Upper lobe of left lung (tissue), 6 donors: ENCODE measurements at regions not wholly inside any gene's neighbourhood (a gene's known extent, or its start where the extent isn't known, plus 50 kb on each side); places are given as distances from the start of the nearest gene placed in this dataset.

Source experiments
- ATAC-seq, 2 donors: fragments of 200-7000 bp; cut with Tn5 transposase; one replicate each; pipeline ENCODE4 v1.9.1; 2022; ENCODE audit warnings: mild to moderate bottlenecking in 2 of 2, moderate library complexity in 2 of 2; ENCODE audit not compliant: low FRiP score in 2 of 2
- DNase-seq, 2 donors: peaks; one replicate each; pipeline ENCODE4 v3.0.0-alpha.2; 2019 to 2020
- H3K27ac ChIP-seq, 4 donors: fragments of 200-600 bp; sonication (generic); one replicate each; pipeline ENCODE4 v1.5.1; 2016 to 2019
- H3K27me3 ChIP-seq, 4 donors: fragments of 200-600 bp; sonication (generic); one replicate each; pipeline ENCODE4 v1.5.1; 2017 to 2019
- H3K36me3 ChIP-seq, 4 donors: fragments of 200-600 bp; sonication (generic); one replicate each; pipeline ENCODE4 v1.5.1; 2016 to 2019
- H3K4me1 ChIP-seq, 4 donors: fragments of 200-600 bp; sonication (generic); one replicate each; pipeline ENCODE4 v1.5.1; 2018 to 2019
- H3K4me3 ChIP-seq, 4 donors: fragments of 200-600 bp; sonication (generic); one replicate each; pipeline ENCODE4 v1.5.1; 2017 to 2019; ENCODE audit warnings: mild to moderate bottlenecking in 2 of 4, moderate library complexity in 1 of 4
- H3K9me3 ChIP-seq, 4 donors: fragments of 200-600 bp; sonication (generic); one replicate each; pipeline ENCODE4 v1.5.1; 2018 to 2019
- CTCF ChIP-seq, 6 experiments: fragments of 450-650 bp in 4 of 6; fragments of 200-600 bp in 2 of 6; sonication (generic) in 2 of 6; IDR thresholded peaks; one replicate each; pipeline ENCODE4 v1.5.1; 2016 to 2019; ENCODE audit warnings: antibody characterized with exemption in 6 of 6
- EP300 ChIP-seq, 4 donors: sonication (generic); formaldehyde crosslinking; IDR thresholded peaks; one replicate each; pipeline ENCODE4 v1.5.1; 2017; ENCODE audit warnings: antibody characterized with exemption in 4 of 4, control low read depth in 2 of 4
- POLR2A ChIP-seq, 4 donors: fragments of 450-650 bp; IDR thresholded peaks; one replicate each; pipeline ENCODE4 v1.5.1; 2016 to 2017; ENCODE audit warnings: antibody characterized with exemption in 4 of 4, mild to moderate bottlenecking in 2 of 4
- POLR2AphosphoS5 ChIP-seq, 2 donors: sonication (generic); formaldehyde crosslinking; IDR thresholded peaks; one replicate each; pipeline ENCODE4 v1.5.1; 2017; ENCODE audit warnings: antibody characterized with exemption in 2 of 2
- WGBS, 2 donors: methylation state at CpG; one replicate each; pipeline ENCODE4 v1.1.5; 2017 to 2018; 5-methylcytosine and 5-hydroxymethylcytosine counted together
- donor health status: DM: no; HTN: no; CAD: no; lungs with moderate emphysema.
- donor health status: DM: no; HTN: yes; CAD: no; lungs with severe emphysema.

GRCh38 chr9:78547831-78548230, 250.9 kb downstream of the PSAT1 start:
- 47 to 57% methylated on average over 1 of the region's 1 CpG for WGBS, 2 donors
- Histone ChIP-seq H3K27me3 (no peaks in the 10 kb centered on the region), H3K4me3 (no peak overlapping the region), H3K36me3 (no peaks in the 10 kb centered on the region), H3K4me1 (no peaks in the 10 kb centered on the region), H3K9me3 (no peaks in the 10 kb centered on the region), H3K27ac (no peak overlapping the region)
- ATAC-seq = no peak
- no peak for DNase-seq
- no peak for TF ChIP-seq CTCF (IDR thresholded peaks at IDR 0.05)
- TF ChIP-seq EP300 (IDR thresholded peaks at IDR 0.05) = no peak
- no peak for TF ChIP-seq POLR2AphosphoS5 (IDR thresholded peaks at IDR 0.05)
- no peak for TF ChIP-seq POLR2A (IDR thresholded peaks at IDR 0.05)

GRCh38 chr9:78548670-78549069, 251.7 kb downstream of the PSAT1 start:
- H3K4me3 ChIP-seq = no peak overlapping the region
- TF ChIP-seq CTCF (IDR thresholded peaks at IDR 0.05) (no peak), POLR2AphosphoS5 (IDR thresholded peaks at IDR 0.05) (no peak)
- DNase-seq = no peak
- 39 to 51% methylated on average over 3 of the region's 3 CpGs for WGBS, 2 donors
- no peaks in the 10 kb centered on the region for H3K4me1 ChIP-seq
- ATAC-seq = no peak
- H3K9me3 ChIP-seq = no peaks in the 10 kb centered on the region
- no peaks in the 10 kb centered on the region for H3K36me3 ChIP-seq
- H3K27ac ChIP-seq = no peak overlapping the region
- H3K27me3 ChIP-seq = no peaks in the 10 kb centered on the region

DNA sequence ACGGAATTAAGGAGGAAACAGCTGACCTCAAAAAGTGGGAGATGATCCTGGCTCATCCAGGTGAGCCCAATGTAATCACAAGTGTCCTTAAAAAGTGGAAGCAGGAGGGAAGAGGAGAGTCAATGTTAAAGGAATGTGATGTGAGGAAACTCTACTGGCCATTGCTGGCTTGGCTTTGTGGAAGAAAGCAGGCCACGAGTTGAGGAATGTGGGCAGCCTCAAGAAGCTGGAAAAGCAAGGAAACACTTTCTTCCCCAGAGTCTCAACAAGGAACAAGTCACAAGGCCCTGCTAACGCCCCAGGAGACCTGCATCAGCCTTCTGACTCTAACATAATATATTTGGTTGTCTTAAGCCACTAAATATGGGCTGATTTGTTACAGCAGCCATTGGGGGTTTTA, 252.8 kb downstream of the PSAT1 start:
- H3K27ac ChIP-seq = no peak overlapping the region
- no peak overlapping the region for H3K4me3 ChIP-seq
- 62 to 67% methylated on average over 3 of the region's 3 CpGs for WGBS, 2 donors
- no peaks in the 10 kb centered on the region for H3K4me1 ChIP-seq
- DNase-seq (no peak), ATAC-seq (no peak)
- no peaks in the 10 kb centered on the region for H3K27me3 ChIP-seq
- H3K36me3 ChIP-seq = no peaks in the 10 kb centered on the region
- H3K9me3 ChIP-seq = no peaks in the 10 kb centered on the region
- TF ChIP-seq EP300 (IDR thresholded peaks at IDR 0.05) (no peak), POLR2AphosphoS5 (IDR thresholded peaks at IDR 0.05) (no peak), CTCF (IDR thresholded peaks at IDR 0.05) (no peak), POLR2A (IDR thresholded peaks at IDR 0.05) (no peak)

- H3K9me3 ChIP-seq = no peaks in the 10 kb centered on the region
- no peak overlapping the region for H3K27ac ChIP-seq
- ATAC-seq = no peak
- WGBS, 2 donors = 25 to 52% methylated on average over 1 of the region's 1 CpG
- DNase-seq = no peak
- H3K27me3 ChIP-seq = no peaks in the 10 kb centered on the region
- no peaks in the 10 kb centered on the region for H3K36me3 ChIP-seq
- H3K4me1 ChIP-seq = no peaks in the 10 kb centered on the region
- no peak overlapping the region for H3K4me3 ChIP-seq
- TF ChIP-seq CTCF (IDR thresholded peaks at IDR 0.05) (no peak), EP300 (IDR thresholded peaks at IDR 0.05) (no peak), POLR2A (IDR thresholded peaks at IDR 0.05) (no peak), POLR2AphosphoS5 (IDR thresholded peaks at IDR 0.05) (no peak)
Observed at GRCh38 chr9:78552802-78553201, 255.9 kb downstream of the PSAT1 start.

- ATAC-seq (no peak), DNase-seq (no peak)
- H3K9me3 ChIP-seq = no peaks in the 10 kb centered on the region
- no peak overlapping the region for H3K4me3 ChIP-seq
- H3K27ac ChIP-seq = no peak overlapping the region
- H3K36me3 ChIP-seq = no peaks in the 10 kb centered on the region
- no peak for TF ChIP-seq POLR2AphosphoS5 (IDR thresholded peaks at IDR 0.05)
- no peak for TF ChIP-seq EP300 (IDR thresholded peaks at IDR 0.05)
- TF ChIP-seq POLR2A (IDR thresholded peaks at IDR 0.05) = no peak
- TF ChIP-seq CTCF (IDR thresholded peaks at IDR 0.05) = no peak
- no peaks in the 10 kb centered on the region for H3K4me1 ChIP-seq
- WGBS, 2 donors = 66 to 68% methylated on average over 5 of the region's 5 CpGs
- H3K27me3 ChIP-seq = no peaks in the 10 kb centered on the region
Observed at GRCh38 chr9:78557540-78557939, 260.6 kb downstream of the PSAT1 start.
